Adrenal gland (tissue), 5 donors: ENCODE measurements at regions not wholly inside any gene's neighbourhood (a gene's known extent, or its start where the extent isn't known, plus 50 kb on each side); places are given as distances from the start of the nearest gene placed in this dataset.

Experiments used
- CTCF ChIP-seq, 6 experiments: fragments of 450-650 bp in 4 of 6; fragments of 200-600 bp in 2 of 6; sonication (generic) in 1 of 6; IDR thresholded peaks; 1 replicate in 5 of 6; 2 replicates in 1 of 6; pipeline versions ENCODE4 v1.5.1 to v1.8.0; 2016 to 2021; ENCODE audit warnings: antibody characterized with exemption in 6 of 6, mild to moderate bottlenecking in 2 of 6, moderate library complexity in 1 of 6
- POLR2A ChIP-seq, 2 donors: fragments of 450-650 bp; IDR thresholded peaks; one replicate each; pipeline ENCODE4 v1.6.1; 2017; ENCODE audit warnings: antibody characterized with exemption in 2 of 2, mild to moderate bottlenecking in 2 of 2, moderate library complexity in 1 of 2
- donor health status: DM: no; HTN: no; CAD: no.

- TF ChIP-seq CTCF (IDR thresholded peaks at IDR 0.05), result no peak
- no peak for TF ChIP-seq POLR2A (IDR thresholded peaks at IDR 0.05)
Measured at GRCh38 chr4:179894066-179894778, 2349.0 kb upstream of the TENM3 start.
